ENCODE measurements at regions not wholly inside any gene's neighbourhood (a gene's known extent, or its start where the extent isn't known, plus 50 kb on each side); places are given as distances from the start of the nearest gene placed in this dataset.
"Not testable (repeated sequence)": the region's sequence is repeated elsewhere in the genome, so short reads cannot be mapped to it uniquely, and the experiment has no call there.

- intact Hi-C loops (cut with DNase I) = no loop called here
- no peak for DNase-seq
- ATAC-seq = no peak
Measured at GRCh38 chr9:115650768-115651167, 502.8 kb upstream of the PAPPA start.

DNA sequence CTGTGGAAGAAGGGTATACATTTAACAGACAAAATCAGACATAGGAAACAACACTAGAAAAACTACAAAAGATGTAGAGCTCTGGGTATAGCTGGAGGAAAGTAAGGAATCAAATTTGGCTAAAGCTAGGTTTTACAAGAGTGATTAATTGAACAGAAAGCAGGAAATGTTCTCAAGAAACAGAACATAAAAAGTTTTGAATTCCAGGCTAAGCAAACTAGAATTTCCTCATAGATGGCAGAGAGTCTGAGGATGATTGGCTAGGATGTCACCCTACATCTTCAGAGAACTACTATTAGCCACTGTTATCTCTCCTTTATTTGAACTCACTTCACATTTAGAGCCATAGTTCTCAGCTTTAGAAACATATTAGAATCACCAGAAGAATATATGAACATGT is 502.1 kb upstream of the PAPPA start:
- intact Hi-C loops (cut with DNase I) = no loop called here
- ATAC-seq = no peak
- DNase-seq = no peak

DNA sequence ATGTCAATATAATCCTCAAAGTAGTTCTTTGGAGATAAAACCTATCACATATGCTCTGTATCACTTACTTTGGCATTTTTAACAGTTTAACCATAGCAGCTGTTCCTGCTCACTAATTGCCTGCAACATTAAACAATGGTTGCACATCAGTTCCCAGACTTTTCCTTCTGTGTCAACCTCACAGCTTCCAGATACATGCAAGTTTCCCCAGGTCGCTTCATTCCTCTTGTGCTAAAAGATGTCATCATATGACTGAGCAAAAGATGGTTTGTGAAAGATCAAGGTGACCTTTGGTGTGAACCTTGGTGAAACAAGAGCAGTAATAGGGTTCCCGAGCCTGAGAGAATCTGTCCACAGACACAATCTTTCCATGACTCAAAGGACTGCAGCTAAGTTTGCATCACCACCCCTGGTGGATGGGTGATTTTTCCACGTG is 500.4 kb upstream of the PAPPA start:
- intact Hi-C loops (cut with DNase I) = no loop called here
- ATAC-seq (no peak), DNase-seq (no peak)

DNA sequence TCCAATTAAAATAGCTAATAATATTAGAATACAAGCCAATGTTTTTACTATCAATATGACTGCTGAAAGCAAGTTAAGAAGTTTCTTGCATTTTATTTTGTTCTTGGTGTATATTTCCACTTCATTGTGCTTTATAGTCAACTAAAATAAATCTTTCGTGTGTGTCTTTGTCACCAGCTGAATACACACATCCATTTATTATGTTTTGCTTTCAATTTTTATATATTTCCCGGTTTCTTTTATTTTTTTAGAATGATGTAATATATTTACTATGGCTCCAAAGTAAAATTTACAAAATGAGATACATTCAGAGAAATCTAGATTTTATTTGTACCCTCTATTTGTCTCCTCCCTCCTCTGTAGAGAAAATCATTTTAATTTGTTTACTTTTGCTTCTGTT is 495.9 kb upstream of the PAPPA start:
- intact Hi-C loops (cut with DNase I) = no loop called here
- no peak for DNase-seq
- no peak for ATAC-seq

- no peak for ATAC-seq
- intact Hi-C loops (cut with DNase I) = no loop called here
- DNase-seq = no peak
Measured at GRCh38 chr9:115665519-115665918, 488.1 kb upstream of the PAPPA start.

DNA sequence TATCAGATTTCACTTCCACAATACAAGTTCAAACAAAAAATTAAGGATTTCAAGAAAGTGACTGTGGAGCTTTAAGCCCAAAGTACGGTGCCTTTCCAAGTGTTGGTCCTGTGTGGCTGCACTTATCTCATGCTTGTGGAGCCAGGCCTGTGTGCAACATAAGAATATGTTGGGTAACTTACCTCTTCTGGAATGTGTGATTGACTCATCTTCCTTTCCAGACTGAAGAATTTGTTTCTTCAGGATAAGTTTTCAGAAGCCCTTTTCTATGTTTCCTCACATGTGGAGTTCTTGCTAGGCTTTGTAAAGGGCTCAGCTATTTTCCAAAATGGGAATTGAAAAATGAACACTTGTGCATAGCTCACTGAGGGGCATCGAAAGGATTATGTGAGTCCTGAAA is 485.1 kb upstream of the PAPPA start:
- intact Hi-C loops (cut with DNase I) = no loop called here
- ATAC-seq (peak in 1 of 2 donors; percentile 58), DNase-seq (peak; percentile 26)

GRCh38 chr9:115671236-115671962 is 482.2 kb upstream of the PAPPA start:
- ATAC-seq (no peak), DNase-seq (no peak)
- intact Hi-C loops (cut with DNase I) = no loop called here

GRCh38 chr9:115671963-115672305 is 481.7 kb upstream of the PAPPA start:
- intact Hi-C loops (cut with DNase I) = no loop called here
- DNase-seq = no peak
- ATAC-seq = no peak

- DNase-seq (no peak), ATAC-seq (peak in 1 of 2 donors; percentile 87)
- intact Hi-C loops (cut with DNase I) = no loop called here
Measured at GRCh38 chr9:115672477-115673316, 480.9 kb upstream of the PAPPA start.

- ATAC-seq (peak in 1 of 2 donors; percentile 61), DNase-seq (peak; percentile 19)
- intact Hi-C loops (cut with DNase I) = no loop called here
Measured at GRCh38 chr9:115673599-115673998, 480.0 kb upstream of the PAPPA start.

DNA sequence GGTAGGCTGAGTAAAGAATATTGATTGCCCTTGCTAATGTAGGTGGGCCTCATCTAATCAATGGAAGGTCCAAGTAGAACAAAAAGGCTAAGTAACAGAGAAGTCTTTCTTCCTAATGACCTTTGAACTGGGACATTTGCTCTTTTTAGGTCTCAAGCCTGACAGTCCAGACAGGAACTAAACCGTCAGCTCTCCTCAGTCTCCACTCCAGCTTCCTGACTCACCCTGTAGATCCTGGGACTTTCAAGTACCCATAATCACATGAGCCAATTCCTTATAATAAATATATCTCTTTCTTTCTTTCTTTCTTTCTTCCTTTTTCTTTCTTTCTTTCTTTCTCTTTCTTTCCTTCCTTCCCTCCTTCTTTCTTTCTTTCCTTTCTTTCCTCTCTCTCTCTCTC is 479.5 kb upstream of the PAPPA start:
- no peak for ATAC-seq
- intact Hi-C loops (cut with DNase I) = no loop called here

GRCh38 chr9:115675834-115676233 is 477.8 kb upstream of the PAPPA start:
- intact Hi-C loops (cut with DNase I) = no loop called here
- no peak for DNase-seq
- no peak for ATAC-seq

More for the DNA sequence above, 479.5 kb upstream of the PAPPA start:
- DNase-seq = no peak

DNA sequence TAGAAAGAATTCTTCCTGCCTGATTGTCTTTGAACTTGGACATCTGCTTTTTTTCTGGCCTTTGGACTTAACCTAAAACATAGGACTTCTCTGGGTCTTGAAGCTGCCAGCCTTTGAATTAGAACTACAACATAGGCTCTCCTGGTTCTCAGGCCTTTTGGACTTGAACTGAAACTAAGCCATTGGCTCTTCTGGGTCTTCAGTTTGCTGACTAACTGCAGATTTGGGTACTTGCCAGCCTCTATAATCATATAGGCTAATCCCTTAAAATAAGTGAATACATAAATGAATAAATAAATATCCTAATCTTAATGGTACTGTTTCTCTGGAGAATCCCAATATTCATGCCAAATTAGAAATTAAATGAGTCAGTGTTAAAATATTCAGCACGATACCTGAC is 473.4 kb upstream of the PAPPA start:
- intact Hi-C loops (cut with DNase I) = no loop called here
- no peak for ATAC-seq

GRCh38 chr9:115681585-115681984 is 472.0 kb upstream of the PAPPA start:
- no peak for ATAC-seq
- intact Hi-C loops (cut with DNase I) = no loop called here
- DNase-seq = no peak

More for the DNA sequence above, 473.4 kb upstream of the PAPPA start:
- DNase-seq = no peak

GRCh38 chr9:115686069-115686468 is 467.5 kb upstream of the PAPPA start:
- ATAC-seq (no peak), DNase-seq (no peak)
- intact Hi-C loops (cut with DNase I) = no loop called here

DNA sequence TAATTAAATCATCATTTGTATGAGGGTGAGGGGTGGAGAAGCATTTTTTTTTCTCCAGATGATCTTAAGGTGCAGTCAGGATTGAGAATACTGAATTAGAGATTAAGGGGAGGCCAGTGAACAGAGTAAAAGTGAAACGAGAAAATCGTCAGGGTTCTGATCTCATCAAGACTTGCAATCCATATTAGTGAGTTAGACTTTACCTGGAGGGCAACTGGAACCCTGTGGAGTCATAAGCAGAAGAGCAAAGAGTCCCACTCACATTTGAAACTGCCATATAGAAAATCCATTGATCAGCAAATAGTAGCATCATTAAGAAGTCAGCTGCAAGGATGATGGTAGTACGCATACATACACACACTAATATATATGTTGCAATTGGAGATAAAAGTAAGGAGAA is 466.2 kb upstream of the PAPPA start:
- ATAC-seq (no peak), DNase-seq (no peak)
- intact Hi-C loops (cut with DNase I) = no loop called here

DNA sequence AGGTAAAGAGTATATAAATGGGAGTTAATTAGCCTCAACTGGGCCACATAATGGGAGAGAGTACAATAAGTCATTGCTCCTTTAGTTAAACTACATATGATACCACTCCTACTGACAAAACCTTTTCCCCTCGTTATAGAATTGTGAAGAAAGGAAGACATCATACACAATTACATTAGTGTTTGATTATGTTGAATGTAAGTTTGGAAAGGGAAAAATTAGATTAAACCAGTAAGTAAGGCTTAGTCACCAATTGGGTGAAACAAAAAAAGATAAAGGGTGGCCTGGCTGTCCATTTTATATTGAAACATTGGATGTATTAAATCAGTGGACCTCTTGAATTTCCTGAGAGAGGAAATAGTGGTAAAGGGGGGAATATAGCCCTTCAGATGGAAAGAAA is 464.3 kb upstream of the PAPPA start:
- intact Hi-C loops (cut with DNase I) = no loop called here
- ATAC-seq = no peak
- no peak for DNase-seq

- no peak for DNase-seq
- intact Hi-C loops (cut with DNase I) = loop anchor here in 1 of 2 donors (10.0 kb wide), 1 partner anchor 96 kb away; no protein-coding TSS in a partner anchor
- ATAC-seq = peak; percentile 70 to 87
Measured at GRCh38 chr9:115690786-115691496, 462.6 kb upstream of the PAPPA start.

DNA sequence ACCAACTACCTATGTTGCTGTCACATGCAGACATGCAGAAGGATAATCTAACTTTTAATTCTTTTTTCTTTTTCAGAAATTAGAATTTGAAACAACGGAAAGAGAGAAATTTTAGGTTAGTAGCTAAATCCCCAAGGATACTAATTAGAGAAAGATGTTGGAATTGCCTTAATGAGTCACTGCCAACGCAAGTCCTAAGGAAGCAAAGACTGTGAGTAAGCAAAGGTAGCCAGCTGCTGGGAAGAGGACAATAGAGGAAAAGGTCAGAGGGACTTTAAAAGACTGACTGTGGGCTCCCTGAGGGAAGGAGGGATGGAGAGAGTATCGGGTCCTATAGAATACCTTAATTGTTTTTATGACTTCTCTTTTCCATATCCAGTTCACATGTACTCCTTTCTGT is 461.9 kb upstream of the PAPPA start:
- ATAC-seq (peak in 1 of 2 donors; percentile 57), DNase-seq (no peak)
- intact Hi-C loops (cut with DNase I) = loop anchor here in 1 of 2 donors (10.0 kb wide), 1 partner anchor 97 kb away; no protein-coding TSS in a partner anchor

DNA sequence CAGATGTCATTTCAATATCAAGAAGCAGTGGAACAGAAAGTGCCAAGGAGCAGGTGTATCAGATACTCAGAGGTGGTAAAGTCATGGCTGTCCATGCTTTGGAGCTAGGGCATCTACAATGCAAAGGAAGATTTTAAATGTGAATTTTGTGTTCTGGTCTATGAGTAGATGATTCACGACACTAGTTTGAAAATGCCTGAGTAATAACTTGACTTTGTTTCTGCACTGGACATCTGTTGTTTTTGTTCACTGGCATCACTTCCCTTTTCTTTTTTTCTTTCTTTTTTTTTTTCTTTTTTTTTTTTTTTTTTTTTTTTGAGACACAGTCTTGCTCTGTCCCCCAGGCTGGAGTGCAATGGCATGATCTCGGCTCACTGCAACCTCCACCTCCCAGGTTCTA is 460.7 kb upstream of the PAPPA start:
- DNase-seq, ATAC-seq: not testable (repeated sequence)
- intact Hi-C loops (cut with DNase I) = loop anchor here in 1 of 2 donors (10.0 kb wide), 1 partner anchor 98 kb away; no protein-coding TSS in a partner anchor

All from left cardiac atrium (tissue), 4 donors.